H7 (cell line): ENCODE measurements at regions not wholly inside any gene's neighbourhood (a gene's known extent, or its start where the extent isn't known, plus 50 kb on each side); places are given as distances from the start of the nearest gene placed in this dataset.

Experiments used
- DNase-seq: peaks from one replicate; pipeline ENCODE4 v3.0.0; 2012
- H3K27me3 ChIP-seq: 2 replicates; pipeline ENCODE4 v1.6.0; 2011; ENCODE audit warnings: mild to moderate bottlenecking, low read length; ENCODE audit not compliant: control insufficient read depth, insufficient read depth
- H3K36me3 ChIP-seq: replicated peaks from 2 replicates; pipeline ENCODE4 v1.5.1; 2011; ENCODE audit warnings: low read length; ENCODE audit not compliant: control insufficient read depth, insufficient read depth
- H3K4me3 ChIP-seq: 2 replicates; pipeline ENCODE4 v1.5.1; 2011; ENCODE audit warnings: low read depth, mild to moderate bottlenecking, control low read depth, low read length, moderate library complexity; ENCODE audit not compliant: insufficient read depth

- no peak overlapping the region for H3K4me3 ChIP-seq
- peak; percentile 8 for DNase-seq
- H3K36me3 ChIP-seq = no peaks in the 10 kb centered on the region
- H3K27me3 ChIP-seq = no peaks in the 10 kb centered on the region
Observed at GRCh38 chr20:20827992-20828597, 115.7 kb upstream of the RALGAPA2 start.

- peak; percentile 81 for DNase-seq
- no peak overlapping the region for H3K4me3 ChIP-seq
- no peaks in the 10 kb centered on the region for H3K27me3 ChIP-seq
- H3K36me3 ChIP-seq = no peaks in the 10 kb centered on the region
Observed at GRCh38 chr20:20824924-20825584, 112.6 kb upstream of the RALGAPA2 start.

GRCh38 chr20:20823476-20823881 is 111.0 kb upstream of the RALGAPA2 start:
- Histone ChIP-seq H3K36me3 (no peaks in the 10 kb centered on the region), H3K27me3 (no peaks in the 10 kb centered on the region), H3K4me3 (no peak overlapping the region)
- no peak for DNase-seq

- peak; percentile 68 for DNase-seq
- Histone ChIP-seq H3K36me3 (no peaks in the 10 kb centered on the region), H3K27me3 (no peaks in the 10 kb centered on the region), H3K4me3 (no peak overlapping the region)
Observed at GRCh38 chr20:20821484-20822260, 109.2 kb upstream of the RALGAPA2 start.

GRCh38 chr20:20820785-20821483 is 108.5 kb upstream of the RALGAPA2 start:
- no peak for DNase-seq
- no peaks in the 10 kb centered on the region for H3K36me3 ChIP-seq

GRCh38 chr20:20820104-20820503 is 107.7 kb upstream of the RALGAPA2 start:
- Histone ChIP-seq H3K36me3 (no peaks in the 10 kb centered on the region), H3K27me3 (no peaks in the 10 kb centered on the region)
- DNase-seq = peak; percentile 61

More at GRCh38 chr20:20820785-20821483, 108.5 kb upstream of the RALGAPA2 start:
- Histone ChIP-seq H3K27me3 (no peaks in the 10 kb centered on the region), H3K4me3 (no peak overlapping the region)

GRCh38 chr20:20816969-20817755 is 104.7 kb upstream of the RALGAPA2 start:
- Histone ChIP-seq H3K4me3 (no peak overlapping the region), H3K27me3 (no peaks in the 10 kb centered on the region), H3K36me3 (no peaks in the 10 kb centered on the region)
- no peak for DNase-seq

More at GRCh38 chr20:20820104-20820503, 107.7 kb upstream of the RALGAPA2 start:
- no peak overlapping the region for H3K4me3 ChIP-seq

GRCh38 chr20:20815711-20816455 is 103.4 kb upstream of the RALGAPA2 start:
- DNase-seq = no peak
- Histone ChIP-seq H3K36me3 (no peaks in the 10 kb centered on the region), H3K4me3 (no peak overlapping the region), H3K27me3 (no peaks in the 10 kb centered on the region)

- no peaks in the 10 kb centered on the region for H3K27me3 ChIP-seq
- no peak overlapping the region for H3K4me3 ChIP-seq
- no peaks in the 10 kb centered on the region for H3K36me3 ChIP-seq
- peak; percentile 61 for DNase-seq
Observed at GRCh38 chr20:20814685-20815084, 102.2 kb upstream of the RALGAPA2 start.

GRCh38 chr20:20812136-20812535 is 99.7 kb upstream of the RALGAPA2 start:
- no peak overlapping the region for H3K4me3 ChIP-seq
- H3K36me3 ChIP-seq = no peaks in the 10 kb centered on the region
- no peak for DNase-seq
- H3K27me3 ChIP-seq = no peaks in the 10 kb centered on the region

- no peak overlapping the region for H3K4me3 ChIP-seq
- no peak for DNase-seq
- no peaks in the 10 kb centered on the region for H3K27me3 ChIP-seq
- no peaks in the 10 kb centered on the region for H3K36me3 ChIP-seq
Observed at GRCh38 chr20:20808016-20808415, 95.6 kb upstream of the RALGAPA2 start.

GRCh38 chr20:20806121-20807095 is 94.0 kb upstream of the RALGAPA2 start:
- no peaks in the 10 kb centered on the region for H3K27me3 ChIP-seq
- H3K36me3 ChIP-seq = no peaks in the 10 kb centered on the region
- no peak overlapping the region for H3K4me3 ChIP-seq
- no peak for DNase-seq
